ENCODE measurements at regions not wholly inside any gene's neighbourhood (a gene's known extent, or its start where the extent isn't known, plus 50 kb on each side); places are given as distances from the start of the nearest gene placed in this dataset.

GRCh38 chr4:11021333-11021732 is 336.8 kb upstream of the CLNK start (continued):
- TF ChIP-seq CTCFL (IDR thresholded peaks at IDR 0.05; ENCODE audit: borderline replicate concordance, insufficient read depth, low read depth, low read length, poor library complexity, severe bottlenecking) = no peak
- no peak for TF ChIP-seq E2F5 (CRISPR knock-in tag; IDR thresholded peaks at IDR 0.05)
- TF ChIP-seq HDAC3 (IDR thresholded peaks at IDR 0.05; ENCODE audit: borderline replicate concordance, partially characterized antibody) = no peak

- H3K27ac ChIP-seq (ENCODE audit: extremely low read depth, low read depth, low read length) = no peak overlapping the region
- no TSS peak for BruUV-seq (replicated peaks)
- 3% methylated on average over 8 of the region's 8 CpGs for WGBS (ENCODE audit: insufficient coverage, low coverage, missing lambda C conversion rate)
- TF ChIP-seq TGIF2 (CRISPR knock-in tag; IDR thresholded peaks at IDR 0.05) (no peak), MBD2 (IDR thresholded peaks at IDR 0.05; ENCODE audit: borderline replicate concordance, low read depth) (no peak), PRDM10 (IDR thresholded peaks at IDR 0.05; ENCODE audit: partially characterized antibody) (no peak), TAL1 (IDR thresholded peaks at IDR 0.05) (no peak), HDAC6 (IDR thresholded peaks at IDR 0.05; ENCODE audit: low read depth, low read length) (no peak), SUPT5H (IDR thresholded peaks at IDR 0.05) (no peak), BRD9 (IDR thresholded peaks at IDR 0.05; ENCODE audit: low read depth, partially characterized antibody) (no peak), E2F6 (IDR thresholded peaks at IDR 0.05; ENCODE audit: borderline replicate concordance in 1 of 2, extremely low read depth in 1 of 2, insufficient read depth in 1 of 2, insufficient read length in 1 of 2, low read depth in 1 of 2, low read length in 1 of 2, poor library complexity in 1 of 2, severe bottlenecking in 1 of 2) (no peak)
Measured at GRCh38 chr4:11019451-11020240, 335.1 kb upstream of the CLNK start.

More at GRCh38 chr4:11019451-11020240, 335.1 kb upstream of the CLNK start:
- DNase-seq (ENCODE audit: extremely low read depth in 1 of 4, low spot score in 3 of 4) = no peak
- no peak for ATAC-seq
- Histone ChIP-seq H3K36me3 (ENCODE audit: control insufficient read depth, insufficient read depth, low read length) (no peaks in the 10 kb centered on the region), H2AFZ (ENCODE audit: low read depth, low read length) (no peak overlapping the region), H4K20me1 (replicated peaks; ENCODE audit: control insufficient read depth, insufficient read depth, low read length) (no peaks in the 10 kb centered on the region), H3K9me3 (replicated peaks; ENCODE audit: control insufficient read depth, insufficient read depth, low read depth, low read length) (no peaks in the 10 kb centered on the region), H3K27me3 (ENCODE audit: control insufficient read depth in 2 of 2, insufficient read depth in 2 of 2, low read length in 2 of 2) (no peaks in the 10 kb centered on the region), H3K4me3 (no peak overlapping the region), H3K4me1 (replicated peaks in 1 of 2; ENCODE audit: control insufficient read depth in 2 of 2, insufficient read depth in 2 of 2, low read length in 2 of 2) (no peaks in the 10 kb centered on the region), H3K9ac (ENCODE audit: insufficient read depth in 1 of 2, low read depth in 2 of 2, low read length in 2 of 2) (no peak overlapping the region), H3K9me1 (ENCODE audit: control insufficient read depth, insufficient read depth, low read length) (no peaks in the 10 kb centered on the region), H3K4me2 (ENCODE audit: insufficient read depth, low read length) (no peak overlapping the region), H3K79me2 (ENCODE audit: control insufficient read depth, insufficient read depth, low read length) (no peaks in the 10 kb centered on the region)
- intact Hi-C loops (cut with micrococcal nuclease) (no loop called here), in situ Hi-C loops (cut with MboI) (no loop called here)
- no peak for FAIRE-seq
- ChIA-PET CTCF (ENCODE audit: low intra/inter-chr PET ratio) (no interaction called here), POLR2A (no interaction called here)
